Islet precursor cell (in vitro differentiated cells): ENCODE measurements at regions not wholly inside any gene's neighbourhood (a gene's known extent, or its start where the extent isn't known, plus 50 kb on each side); places are given as distances from the start of the nearest gene placed in this dataset.

Source experiments
- DNase-seq: peaks from one replicate; pipeline ENCODE4 v3.0.0-alpha.2; 2018

DNA sequence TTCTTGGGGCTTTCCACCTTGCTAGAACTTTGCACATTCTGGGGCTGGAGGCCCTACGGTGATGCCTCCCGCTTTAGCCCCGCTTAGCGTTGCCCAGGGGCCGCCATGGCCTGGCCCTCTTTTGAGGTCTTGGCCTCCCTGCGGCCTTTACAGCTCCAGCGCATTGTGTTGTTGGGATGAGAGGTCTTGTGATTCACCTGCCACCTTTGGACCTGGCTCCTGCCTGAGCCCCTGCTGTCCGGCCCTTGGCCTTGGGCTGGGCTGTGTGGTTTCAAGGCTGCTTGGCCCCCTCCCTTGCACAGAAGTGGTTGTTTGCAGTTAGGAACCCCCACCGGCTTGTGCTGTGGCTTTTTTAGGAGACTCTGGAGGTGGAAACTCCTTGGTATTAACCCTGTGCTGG, 61.0 kb upstream of the CDH4 start:
- DNase-seq: no peak

DNA sequence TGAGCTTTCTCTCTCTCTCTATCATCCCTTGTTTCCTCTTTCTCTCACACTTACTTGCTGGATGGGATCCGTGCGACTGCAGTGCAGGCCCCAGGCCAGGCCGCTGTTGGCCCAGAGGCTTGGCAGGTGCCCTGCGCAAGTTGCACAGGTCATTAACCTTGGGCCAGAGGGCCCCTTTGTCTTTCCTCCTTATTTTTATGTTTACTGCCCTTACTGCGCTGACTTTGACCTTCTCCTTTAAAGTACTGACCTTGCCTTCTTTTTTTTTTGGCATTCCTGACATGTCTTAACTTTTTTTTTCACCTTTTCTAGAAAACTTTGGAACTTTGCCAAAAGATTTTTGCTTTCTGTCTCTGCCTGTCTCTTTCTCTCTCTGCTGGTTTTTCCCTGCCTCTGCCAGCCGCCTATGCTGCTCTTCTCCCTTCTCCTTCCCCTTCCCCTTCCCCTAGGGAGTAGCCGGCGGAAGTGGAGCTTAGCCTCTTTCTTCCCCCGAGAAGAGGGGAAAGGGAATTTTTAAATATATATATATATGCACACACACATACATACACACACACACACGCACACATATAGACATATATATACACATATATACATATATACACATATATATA, 59.6 kb upstream of the CDH4 start:
- no peak for DNase-seq

DNA sequence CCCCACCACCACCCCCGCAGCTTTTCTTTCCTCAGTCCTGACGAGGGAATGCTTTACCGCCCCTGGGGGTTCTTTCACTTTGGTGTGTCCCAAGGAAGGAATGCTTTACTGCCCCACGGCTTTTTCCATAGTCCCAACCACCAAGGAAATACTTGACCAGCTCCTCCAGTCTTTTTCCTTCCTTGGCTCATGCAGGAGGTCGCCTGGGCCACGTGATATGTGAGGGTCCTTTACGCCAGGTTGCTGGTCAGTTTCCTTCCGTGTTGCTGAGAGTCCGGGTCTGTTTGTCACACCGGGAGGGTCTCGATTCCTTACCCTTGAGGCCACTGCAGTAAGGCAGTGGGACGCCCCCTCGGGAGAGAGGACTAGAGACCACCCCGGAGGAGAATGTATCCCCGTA, 58.9 kb upstream of the CDH4 start:
- DNase-seq: peak; percentile 70
